ENCODE measurements at regions not wholly inside any gene's neighbourhood (a gene's known extent, or its start where the extent isn't known, plus 50 kb on each side); places are given as distances from the start of the nearest gene placed in this dataset.
"Not testable (repeated sequence)": the region's sequence is repeated elsewhere in the genome, so short reads cannot be mapped to it uniquely, and the experiment has no call there.

GRCh38 chr22:11690170-11690569 lies 3837.8 kb upstream of the OR11H1 start:
- DNase-seq: peak in 2 of 10 donors; percentile 39 to 73
- intact Hi-C loops (cut with DNase I): not testable (repeated sequence)

- peak in 6 of 10 donors; percentile 2 to 77 (median 34) for DNase-seq
- intact Hi-C loops (cut with DNase I): not testable (repeated sequence)
These were observed 3824.4 kb upstream of the OR11H1 start for GRCh38 chr22:11703588-11703987.

GRCh38 chr22:11706826-11707225 lies 3821.2 kb upstream of the OR11H1 start:
- DNase-seq; intact Hi-C loops (cut with DNase I): not testable (repeated sequence)

All from posterior cingulate gyrus (tissue), 11 donors.